GM18861 (cell line): ENCODE measurements at regions not wholly inside any gene's neighbourhood (a gene's known extent, or its start where the extent isn't known, plus 50 kb on each side); places are given as distances from the start of the nearest gene placed in this dataset.
"Not testable (repeated sequence)": the region's sequence is repeated elsewhere in the genome, so short reads cannot be mapped to it uniquely, and the experiment has no call there.

ENCODE experiments used
- ATAC-seq: cut with Tn5 transposase; IDR thresholded peaks from one replicate; pipeline ENCODE4 v1.9.1; 2021; ENCODE audit not compliant: unreplicated experiment

DNA sequence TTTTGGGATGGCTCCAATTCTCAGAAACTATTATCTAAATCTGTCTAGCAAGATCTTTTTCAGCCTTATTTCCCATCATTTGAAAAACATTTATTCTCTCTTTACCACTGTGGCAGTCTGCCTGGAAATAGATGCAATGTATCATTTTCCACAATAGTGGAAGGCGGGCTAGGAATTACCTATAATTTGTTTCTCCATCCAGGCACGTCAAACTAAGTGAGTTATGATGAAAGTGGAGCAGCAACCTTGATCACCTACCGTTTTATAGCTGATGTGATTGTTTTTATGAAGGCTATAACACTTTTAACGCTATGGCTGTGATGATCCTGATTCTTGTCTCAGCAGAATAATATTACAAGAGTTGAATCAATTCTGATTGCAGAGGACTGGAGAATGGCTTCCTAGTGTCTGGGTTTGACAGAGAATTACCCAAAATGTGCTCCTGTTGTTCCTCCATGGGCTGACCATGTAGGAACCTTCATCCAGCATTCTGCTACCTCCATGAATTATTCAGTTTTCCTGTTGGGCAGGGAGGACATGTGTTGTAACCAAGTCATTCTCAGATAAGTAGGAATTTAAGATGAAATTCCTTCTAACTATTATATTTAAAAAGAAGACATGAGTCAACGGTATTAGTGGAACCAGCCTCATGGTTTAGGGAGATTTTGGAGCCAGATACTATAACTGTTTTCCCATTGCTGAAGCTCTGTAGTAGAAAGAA, 231.5 kb upstream of the SGO1 start:
- ATAC-seq, result no peak

DNA sequence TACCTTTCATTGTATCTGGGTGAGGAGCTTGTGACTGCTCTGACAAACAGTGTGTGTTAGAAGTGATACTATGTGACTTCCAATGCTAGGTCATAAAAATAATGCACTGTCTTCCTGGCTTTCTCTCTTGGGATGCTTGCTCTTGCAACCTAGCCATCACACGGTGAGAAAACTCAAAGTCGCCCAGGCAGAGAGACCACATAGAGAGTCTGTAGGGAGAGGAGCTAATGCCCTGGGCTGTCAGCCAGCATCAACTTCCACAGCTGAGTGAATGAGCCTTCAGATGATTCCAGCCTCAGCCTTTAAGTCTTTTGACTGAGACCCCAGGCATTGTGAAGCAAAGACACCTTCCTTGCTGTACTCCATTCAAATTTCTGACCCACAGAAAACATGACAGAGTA, 220.6 kb upstream of the SGO1 start:
- ATAC-seq, result no peak

DNA sequence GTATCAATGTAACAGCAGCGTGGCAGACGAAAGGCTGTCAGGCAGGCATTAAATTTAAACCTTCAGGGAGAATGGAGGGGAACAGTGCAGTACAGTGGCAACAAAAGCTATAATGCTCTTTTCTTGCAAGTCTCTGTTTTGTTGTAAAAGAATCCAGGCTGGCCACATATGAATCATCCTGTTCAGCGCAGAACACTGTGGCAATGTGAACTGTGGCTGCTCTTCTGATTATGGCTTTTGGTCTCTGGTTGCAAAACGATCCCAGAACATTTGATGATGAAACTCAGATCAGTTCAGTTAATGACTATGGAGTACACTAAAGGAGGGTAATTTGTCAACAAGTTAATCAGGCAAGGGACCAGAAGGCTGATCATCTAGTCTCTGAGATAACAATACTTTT, 219.7 kb upstream of the SGO1 start:
- no peak for ATAC-seq

DNA sequence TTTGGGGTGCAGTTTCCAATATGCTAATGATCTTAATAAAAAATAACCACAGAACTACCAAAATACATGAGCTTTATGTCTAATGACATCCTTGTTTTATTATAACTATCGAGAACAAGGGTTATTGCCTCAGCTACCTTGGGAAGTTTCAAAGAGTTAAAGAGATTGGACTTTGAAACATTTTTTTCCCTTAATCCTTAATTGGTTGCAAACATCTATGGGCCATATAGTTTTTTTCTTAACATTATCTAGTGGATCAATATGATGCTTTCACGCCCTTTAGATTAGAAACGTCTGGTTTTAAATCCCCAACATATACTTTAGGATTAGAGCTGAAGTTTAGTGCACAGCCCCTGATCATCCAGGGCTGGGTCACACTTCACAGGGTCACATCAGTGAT, 219.2 kb upstream of the SGO1 start:
- no peak for ATAC-seq

DNA sequence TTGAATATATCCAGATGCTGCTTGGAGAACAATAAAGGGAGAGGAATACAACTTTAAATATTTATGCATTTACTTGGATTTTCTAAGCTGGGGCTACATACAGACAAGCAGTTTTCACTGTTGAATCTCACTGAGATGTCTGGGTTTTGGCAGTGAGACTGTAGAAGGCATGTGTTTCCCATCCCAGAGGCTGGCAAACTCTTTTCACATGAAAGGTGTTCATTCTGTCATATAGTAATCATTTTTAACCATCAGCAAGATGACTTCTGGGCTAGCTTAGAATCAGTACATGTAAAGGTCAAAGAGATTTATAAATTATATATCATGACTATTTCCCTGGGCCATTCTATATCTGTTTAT, 218.7 kb upstream of the SGO1 start:
- ATAC-seq, result no peak

DNA sequence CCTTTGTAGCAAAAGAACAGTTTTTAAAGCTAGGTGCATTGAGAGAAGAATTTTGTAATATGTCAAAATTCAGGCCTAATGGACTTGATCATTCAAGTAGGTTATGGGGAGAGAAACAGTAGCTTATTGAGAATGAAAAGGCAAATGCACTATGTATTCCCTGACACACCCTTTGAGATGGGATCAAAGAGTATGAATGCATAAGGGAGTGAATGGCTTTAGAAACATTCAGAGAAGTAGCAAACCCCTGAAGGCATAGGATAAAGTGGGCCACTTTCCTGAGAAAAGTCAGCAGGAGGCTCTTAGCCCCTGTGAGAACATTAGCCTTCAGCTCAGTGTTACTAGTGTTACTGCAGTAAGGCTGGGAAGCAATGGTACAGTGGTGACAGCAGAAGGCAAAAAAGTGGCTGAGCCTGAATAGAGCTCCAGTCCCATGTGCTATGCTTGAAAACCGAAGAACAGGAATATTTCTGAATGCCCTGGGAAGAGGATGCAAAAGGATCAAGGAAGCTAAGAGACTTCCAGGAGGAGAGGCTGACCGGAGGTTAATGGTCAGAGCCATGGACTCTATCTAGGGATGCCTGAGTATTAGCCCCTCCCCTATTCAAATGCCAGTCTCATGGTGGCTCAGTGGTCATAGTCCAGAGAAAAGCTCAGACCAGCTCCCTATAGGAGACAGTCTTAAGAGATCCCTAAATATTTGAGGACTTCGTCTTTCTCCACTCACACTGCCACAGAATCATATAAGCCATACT, 218.2 kb upstream of the SGO1 start:
- no peak for ATAC-seq

DNA sequence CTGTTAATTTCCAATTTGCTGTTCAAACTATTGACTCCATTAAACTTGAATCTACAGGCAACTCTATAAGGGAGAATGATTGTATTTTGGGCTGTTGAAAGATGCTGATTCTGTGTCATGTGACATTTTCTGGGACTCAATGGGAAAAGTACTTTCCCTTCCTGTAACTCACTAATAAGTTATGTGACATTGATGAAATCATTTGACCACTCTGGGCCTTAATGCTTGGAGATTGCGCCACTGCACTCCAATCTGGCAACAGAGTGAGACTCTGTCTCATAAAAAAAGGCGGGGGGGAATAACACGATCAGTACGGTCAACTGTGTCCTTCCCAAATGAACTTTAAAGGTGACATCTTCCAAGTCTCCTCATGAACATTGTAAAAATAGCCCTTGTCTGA, 215.2 kb upstream of the SGO1 start:
- no peak for ATAC-seq

DNA sequence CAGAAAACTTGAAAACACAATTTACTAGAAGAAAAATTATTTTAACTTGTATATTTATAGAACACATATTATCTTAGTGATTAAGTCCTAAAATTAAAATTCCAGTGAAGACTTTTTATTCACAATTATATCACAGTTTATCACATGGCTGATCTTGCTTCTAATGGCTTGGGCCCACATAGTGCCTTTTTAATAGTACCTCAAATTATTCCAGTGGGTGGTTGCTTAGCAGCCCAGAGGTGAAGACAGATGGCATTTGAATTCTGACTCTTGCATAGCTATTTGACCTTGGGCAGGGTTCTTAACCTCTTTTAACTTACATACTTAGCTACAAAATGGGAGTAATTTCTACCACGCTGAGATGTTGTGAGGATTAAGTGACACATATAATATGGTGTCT, 214.7 kb upstream of the SGO1 start:
- no peak for ATAC-seq

DNA sequence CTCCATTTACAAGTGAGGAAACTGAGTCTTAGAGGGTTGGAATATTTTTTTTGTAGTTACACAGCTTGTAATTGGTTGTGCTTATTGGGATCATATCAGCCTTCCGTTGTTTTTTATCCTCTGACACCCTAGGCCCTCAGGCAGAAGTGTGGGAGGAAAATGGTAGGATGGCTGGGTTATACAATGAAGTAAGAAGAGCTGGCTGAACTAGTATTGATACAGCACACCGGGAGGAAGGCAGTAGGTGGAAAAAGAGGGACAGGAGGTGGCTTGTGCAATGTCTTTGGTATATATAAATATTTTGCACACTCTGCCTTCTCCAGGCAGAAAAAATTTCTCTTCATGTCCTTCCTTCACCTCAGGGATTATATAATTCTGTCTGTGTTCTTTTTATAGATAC, 214.3 kb upstream of the SGO1 start:
- ATAC-seq, result no peak

DNA sequence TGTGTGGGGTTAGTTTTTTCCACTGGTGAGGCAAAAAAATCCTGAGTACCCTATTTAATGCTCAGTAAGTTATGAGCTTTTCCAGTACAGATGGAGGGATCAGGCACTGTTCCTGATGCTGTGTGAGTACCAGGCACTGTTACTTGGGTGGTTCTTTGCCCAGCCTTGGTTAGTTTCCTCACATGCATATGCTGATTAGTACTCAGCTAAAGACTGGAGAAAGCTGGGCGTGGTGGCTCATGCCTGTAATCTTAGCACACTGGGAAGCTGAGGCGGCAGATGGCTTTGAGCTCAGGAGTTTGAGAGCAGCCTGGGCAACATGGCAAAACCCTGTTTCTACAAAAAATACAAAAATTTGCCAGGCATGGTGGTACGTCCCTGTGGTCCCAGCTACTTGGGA, 210.3 kb upstream of the SGO1 start:
- no peak for ATAC-seq

DNA sequence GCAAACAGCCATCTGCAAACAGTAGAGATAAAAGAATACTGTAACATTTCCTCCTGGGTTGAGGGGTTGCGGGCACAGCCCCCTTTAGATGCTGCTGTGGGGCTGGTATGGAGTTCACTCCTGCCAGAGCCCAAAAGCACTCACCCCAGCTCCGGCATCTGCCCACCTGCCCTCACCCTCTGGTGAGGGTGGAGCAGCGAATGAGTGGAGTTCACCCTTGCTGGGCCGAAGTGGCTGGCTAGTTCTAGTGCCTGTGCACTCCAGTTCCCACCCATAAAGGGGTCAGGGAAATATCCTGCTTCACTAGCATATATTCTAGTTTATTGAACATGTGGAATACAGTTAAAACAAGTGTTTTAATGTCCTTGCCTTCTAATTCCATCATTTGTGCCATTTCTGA, 209.7 kb upstream of the SGO1 start:
- no peak for ATAC-seq

DNA sequence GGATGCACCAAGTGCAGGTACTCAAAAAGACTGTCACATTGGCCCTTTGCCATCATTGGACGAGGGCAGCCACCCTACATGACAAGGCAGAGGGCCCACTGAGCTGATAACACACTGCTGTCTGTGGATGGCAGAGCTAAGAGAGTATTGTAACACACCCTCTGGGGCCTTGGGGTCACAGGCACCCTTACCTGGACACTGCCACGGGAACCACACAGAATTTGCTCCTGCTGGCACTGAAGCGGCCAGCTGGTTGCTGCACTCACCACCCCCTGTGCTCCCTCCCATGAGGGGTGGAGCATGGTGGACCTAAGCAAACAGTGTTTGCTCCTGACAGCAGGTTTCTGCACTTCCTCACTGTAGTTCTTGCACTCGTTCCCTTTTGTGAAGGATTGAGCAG, 208.2 kb upstream of the SGO1 start:
- no peak for ATAC-seq

DNA sequence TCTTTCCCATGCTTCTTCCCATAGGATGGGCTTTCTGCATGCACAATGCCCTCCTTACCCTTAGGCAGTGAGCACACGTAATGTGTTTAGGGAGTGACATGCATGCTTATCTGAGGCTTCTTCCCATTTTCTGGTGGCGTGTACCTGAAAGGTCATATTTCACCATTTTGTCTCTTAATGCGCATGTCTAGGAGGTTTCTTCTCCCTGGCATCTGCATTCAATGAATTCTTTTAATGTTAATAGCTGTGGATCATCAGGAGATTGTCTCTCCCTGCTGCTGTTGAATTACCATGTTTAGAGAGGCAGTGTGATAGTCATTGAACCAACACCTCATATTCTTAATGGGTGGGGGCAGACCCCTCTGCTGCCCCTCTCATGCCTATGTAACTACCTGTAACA, 205.6 kb upstream of the SGO1 start:
- ATAC-seq, result no peak

DNA sequence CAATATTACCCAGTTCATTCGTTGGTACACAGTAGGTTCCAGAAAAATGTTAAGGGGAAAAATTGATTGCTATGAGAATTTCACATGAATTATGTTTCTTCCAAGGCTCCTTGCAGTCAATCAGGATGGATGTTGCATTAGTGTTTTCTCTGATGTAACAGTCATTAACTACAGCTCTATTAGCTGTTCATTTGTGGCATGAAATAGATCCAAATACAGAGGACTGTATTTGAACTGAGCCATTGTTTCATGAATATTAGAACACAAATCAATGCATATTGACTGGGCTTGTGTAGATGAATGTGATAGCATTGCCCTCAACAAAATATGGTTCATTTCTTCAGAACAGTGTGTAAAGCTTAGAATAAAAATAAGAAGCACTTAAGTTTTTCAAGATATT, 203.0 kb upstream of the SGO1 start:
- ATAC-seq, result no peak

DNA sequence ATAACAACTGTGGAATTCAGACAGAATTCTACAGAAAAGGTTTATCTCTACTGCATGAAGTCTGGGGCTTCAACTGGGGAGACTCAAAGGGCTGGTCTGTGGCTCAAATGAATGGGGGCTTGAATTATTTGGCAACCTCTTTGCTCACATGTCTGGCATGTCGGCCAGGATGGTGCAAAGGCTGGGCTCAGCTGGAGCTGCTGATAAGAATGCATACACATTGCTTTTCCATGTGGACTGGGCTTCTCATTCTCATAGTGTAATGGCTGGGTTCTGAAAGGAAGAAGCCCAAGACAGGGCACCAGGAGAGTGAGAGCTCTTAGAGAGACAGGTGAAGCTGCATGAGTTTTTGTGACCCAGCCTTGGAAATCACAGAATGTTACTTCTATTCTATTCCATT, 194.3 kb upstream of the SGO1 start:
- no peak for ATAC-seq

DNA sequence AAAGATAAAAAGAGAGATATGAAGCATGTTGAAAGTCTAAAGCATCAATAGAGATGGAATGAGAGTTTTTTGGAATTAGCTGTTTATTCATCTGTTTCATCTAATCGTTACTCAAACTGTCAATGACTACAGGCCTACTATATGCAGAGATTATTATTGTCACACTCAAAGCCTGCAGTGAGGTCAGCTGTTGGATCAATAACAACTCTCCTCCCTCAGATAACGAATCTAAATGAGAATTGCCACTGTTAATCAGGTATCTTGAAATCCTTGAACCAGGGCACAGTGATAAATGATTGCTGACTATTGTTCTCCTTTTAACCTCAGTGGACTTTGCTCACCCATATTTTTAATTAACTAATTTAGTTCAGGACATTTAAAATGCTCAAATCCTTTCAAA, 192.3 kb upstream of the SGO1 start:
- ATAC-seq, result no peak

DNA sequence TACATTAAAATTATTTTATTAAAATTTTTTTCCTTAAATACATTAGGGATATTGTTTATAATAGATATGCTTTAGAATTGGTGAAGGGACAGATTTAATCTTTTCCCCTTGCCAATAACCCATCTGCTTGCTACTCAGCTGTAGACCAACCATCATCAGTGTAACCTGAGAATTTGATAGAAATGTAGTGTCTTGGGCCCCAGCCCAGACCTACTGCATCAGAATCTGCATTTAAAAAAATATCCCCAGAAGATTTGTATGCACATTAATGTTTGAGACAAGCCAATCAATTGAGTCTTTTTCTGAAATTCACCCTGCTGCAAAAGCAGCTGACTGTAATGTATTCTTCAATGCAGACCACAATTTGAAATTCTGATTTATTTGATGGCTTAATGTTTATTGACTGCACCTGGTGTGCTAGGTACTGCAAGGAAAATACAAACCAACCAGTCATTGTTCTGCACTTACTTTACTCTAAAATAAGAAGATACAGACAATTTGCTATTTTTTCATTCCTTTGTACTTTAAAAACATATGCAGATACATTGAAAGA, 190.7 kb upstream of the SGO1 start:
- ATAC-seq, result no peak

DNA sequence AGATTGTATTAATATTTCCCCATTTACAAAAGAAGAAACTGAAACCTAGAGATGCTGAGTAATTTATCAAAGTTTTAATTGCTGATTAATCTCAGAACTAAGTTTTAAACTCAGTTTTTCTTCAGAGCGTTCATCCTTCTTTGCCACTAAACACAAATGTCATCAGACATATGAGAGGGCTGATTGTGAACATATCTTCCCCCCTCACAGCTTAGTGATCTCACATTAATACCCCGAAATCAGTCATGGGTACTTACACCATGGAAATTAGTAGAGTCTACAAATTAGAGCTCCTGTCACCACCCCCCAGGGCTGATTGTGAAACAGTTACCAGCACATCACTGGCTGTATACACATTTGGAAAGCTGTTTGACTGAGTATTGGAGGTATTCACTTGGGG, 189.3 kb upstream of the SGO1 start:
- no peak for ATAC-seq

DNA sequence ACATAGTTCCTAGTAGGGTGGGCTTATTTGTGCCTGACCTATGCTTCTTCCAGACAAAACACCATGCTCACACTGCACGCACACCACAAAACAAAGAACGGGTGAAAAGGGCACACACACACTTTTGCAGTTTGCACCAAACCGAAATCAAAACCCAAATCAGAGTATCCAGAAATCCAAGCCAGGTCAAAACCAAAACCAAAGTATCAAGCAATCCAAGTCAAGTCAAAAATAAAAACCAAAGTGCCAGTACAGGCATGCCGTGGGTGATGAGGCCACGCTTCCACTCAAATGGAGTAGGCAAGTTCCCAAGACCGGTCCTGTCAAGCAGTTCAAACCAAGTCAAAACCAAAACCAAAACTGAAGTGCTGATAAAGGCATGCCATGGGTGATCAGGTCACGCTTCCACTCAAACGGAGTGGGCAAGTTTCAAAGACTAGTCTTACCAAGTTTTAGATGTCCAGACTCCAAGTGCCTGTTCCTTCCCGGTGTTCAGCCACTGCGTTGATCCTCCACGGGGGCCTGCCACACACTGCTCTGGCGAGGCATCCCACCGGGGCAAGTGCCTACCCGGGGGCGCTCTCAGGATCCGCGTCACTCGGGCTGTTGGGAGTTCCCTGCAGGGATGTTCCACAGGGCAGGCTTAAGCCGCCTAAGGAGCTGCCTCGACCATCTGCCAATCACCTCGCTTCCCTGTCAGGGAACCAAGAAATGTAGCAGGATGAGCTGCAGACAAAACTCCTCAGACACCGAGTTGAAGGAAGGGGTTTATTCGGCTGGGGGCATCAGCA, 184.5 kb upstream of the SGO1 start:
- ATAC-seq, result not testable (repeated sequence)

DNA sequence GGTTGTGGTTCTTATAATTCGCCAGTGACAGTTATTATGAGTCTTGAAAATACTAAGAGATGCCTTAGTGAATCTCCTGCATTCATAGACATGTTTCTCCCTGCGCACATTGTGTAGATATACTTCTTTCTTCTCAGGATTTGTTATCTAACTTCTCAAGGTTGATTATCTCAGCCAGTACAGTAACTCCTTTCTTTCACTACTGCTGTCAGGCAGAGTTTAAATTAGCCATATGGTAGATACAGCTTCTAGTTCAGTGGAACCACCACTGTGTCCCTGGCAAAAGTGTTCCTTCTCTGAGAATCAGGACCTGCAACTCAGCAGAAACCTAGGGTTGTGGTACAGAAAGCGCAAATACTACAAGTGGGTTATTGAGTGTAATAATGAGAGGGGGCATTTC, 175.0 kb upstream of the SGO1 start:
- ATAC-seq, result no peak

DNA sequence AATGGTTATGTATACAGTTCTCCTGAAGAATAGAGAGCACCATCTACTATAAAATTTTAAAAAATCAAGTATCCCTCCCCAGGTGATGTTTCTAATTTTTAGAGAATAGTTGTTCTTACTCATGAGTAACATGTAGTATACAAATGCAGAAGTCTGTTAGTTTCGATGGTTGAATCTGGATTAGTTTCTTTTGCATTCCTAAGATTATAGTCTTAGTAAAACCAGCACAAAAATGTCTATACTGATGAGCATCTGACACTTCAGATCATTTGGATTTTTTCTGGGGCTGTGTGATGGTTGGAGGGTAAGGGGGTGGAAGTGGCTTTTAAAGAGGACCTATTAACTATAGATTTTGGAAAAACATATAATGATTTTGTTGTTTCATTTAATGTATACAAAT, 167.3 kb upstream of the SGO1 start:
- ATAC-seq, result no peak
